NCI-H524 (cell line): ENCODE measurements at regions not wholly inside any gene's neighbourhood (a gene's known extent, or its start where the extent isn't known, plus 50 kb on each side); places are given as distances from the start of the nearest gene placed in this dataset.
A peak's percentile ranks its signal among the peaks of the same experiment; 100 is the strongest.

Experiments
- DNase-seq, 2 experiments: peaks; one replicate each; lab custom pipeline; 2025; lab: John Stamatoyannopoulos, UW

- DNase-seq: no peak
Measured at GRCh38 chr18:24827501-24827900, 367.1 kb downstream of the HRH4 start.

DNA sequence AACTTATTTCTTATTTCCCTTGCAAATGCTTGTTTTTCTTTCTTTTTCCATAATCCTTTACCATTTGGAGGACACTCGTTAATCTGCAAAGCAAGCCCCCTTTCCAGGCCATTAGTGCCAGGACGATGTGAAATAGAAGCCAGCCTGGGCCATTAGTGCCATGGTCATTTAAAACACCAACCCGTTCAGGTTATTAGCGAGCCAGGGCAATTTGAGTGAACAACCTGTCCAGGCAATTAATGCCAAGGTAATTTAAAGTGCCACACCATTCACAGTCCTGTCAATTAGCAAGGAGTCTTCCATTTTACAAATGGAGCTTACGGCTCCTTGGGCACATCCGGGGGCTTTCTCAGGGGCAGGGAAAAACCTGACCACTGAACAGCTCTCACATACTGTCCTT is 370.6 kb downstream of the HRH4 start:
- DNase-seq: peak in 1 of 2 experiments; percentile 13

- DNase-seq: peak in 1 of 2 experiments; percentile 87
Measured at GRCh38 chr18:24831871-24832665, 371.6 kb downstream of the HRH4 start.

- DNase-seq: no peak
Measured at GRCh38 chr18:24835751-24836150, 375.3 kb downstream of the HRH4 start.

DNA sequence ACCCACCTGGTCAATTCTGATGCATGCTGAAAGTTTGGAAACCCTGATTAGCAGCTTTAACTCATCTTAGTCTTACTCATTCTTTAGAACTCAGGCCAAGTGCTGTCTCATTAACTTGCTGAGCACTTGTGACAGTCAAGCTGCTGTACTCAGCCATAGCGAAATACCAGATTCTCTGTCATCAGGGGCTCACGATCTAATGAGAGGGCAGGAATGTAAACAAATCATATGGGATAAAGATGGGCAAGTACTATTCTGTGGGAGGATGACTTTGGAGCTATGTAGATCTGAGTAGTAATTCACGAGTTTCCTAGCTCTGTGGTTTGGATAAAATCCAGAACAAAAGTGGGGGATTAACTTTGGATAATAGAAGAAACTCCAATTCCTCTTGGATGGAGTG is 376.6 kb downstream of the HRH4 start:
- DNase-seq: peak in 1 of 2 experiments; percentile 6

DNA sequence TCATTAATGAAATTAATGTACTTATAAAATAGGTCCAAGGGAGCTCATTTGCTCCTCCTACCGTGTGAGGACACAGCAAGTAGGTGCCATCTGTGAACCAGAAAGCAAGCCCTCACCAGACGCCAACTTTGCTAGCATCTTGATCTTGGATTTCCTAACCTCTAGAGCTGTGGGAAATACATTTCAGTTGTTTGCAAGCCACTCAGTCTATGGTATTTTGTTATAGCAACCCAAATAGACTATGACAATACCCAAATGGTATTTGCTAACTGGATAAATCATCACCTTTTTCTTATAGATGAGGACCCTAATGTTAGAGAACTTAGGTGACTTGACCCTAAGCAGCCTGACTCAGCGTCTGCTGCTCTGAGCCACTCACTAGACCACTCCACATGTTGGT is 379.6 kb downstream of the HRH4 start:
- DNase-seq: peak in 1 of 2 experiments; percentile 2

- no peak for DNase-seq
Measured at GRCh38 chr18:24840640-24841039, 380.2 kb downstream of the HRH4 start.

- no peak for DNase-seq
Measured at GRCh38 chr18:24841536-24841935, 381.1 kb downstream of the HRH4 start.

DNA sequence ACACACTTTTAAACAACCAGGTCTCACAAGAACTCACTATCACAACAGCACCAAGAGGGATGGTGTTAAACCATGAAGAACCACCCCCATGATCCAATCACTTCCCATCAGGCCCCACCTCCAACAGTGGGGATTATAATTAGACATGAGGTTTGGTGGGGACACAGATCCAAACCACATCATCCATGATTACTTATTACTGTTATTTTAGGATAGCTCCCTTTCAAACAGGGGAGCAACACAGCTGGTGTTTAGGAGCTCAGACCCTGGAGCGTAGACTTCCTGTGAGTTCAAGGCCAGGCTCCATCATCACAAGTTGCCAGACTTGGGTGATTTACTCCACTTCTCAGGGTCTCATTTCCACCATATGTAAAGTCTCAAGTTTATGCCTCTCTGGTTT is 382.7 kb downstream of the HRH4 start:
- DNase-seq: no peak

DNA sequence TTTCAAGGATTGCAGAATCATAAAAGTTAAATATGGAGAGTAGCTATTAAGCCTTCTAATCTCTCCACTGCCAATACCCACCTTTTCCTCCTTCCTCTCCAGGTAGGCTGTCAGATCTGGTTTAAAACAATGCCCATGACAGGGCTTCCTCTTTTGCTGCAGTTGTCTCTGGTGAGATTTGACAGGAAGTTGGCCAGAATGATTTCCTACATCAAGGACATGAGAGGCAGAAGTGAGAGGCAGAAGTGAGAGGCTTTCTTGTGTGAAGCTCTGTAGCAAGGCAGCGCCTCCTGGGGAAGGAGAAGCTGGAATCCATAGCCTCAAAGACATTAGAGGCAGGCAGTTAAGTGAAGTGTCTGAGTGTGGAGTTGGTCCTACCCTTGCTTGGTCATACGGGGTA is 385.7 kb downstream of the HRH4 start:
- DNase-seq: no peak

GRCh38 chr18:24850532-24850931 is 390.1 kb downstream of the HRH4 start:
- DNase-seq: no peak

GRCh38 chr18:24853076-24853475 is 392.6 kb downstream of the HRH4 start:
- DNase-seq: no peak

GRCh38 chr18:24860978-24861680 is 400.7 kb downstream of the HRH4 start:
- no peak for DNase-seq

DNA sequence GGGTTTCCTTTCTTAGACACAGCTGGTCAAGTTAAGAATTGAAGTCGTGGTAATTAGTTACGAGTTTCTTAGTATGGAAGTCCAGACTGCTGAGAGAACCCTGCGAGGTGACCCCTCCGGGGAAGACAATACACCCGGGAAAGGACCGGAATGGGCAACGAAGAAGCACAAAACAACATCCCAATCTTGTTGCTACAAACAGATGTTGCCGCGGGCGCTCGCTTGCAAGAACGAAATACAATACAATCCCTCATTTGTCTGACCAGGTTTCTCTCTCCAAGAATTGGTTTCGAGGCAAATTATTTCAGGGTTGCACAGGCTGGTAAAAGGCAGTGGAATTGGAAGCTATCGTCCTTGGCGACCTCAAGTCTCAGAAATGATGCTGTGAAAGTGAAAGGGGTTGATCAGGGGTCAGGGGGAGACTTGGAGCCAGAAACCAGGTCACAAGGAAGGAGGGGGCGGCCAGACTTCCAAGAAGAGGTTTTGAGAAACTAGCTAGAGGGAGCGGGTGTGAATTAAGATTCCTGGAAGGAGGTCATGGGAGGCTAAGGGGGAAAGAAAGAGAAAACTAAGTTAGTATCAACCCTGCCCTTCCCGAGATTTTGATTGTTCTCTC is 401.9 kb downstream of the HRH4 start:
- DNase-seq: no peak

- no peak for DNase-seq
Measured at GRCh38 chr18:24868311-24868710, 407.9 kb downstream of the HRH4 start.

GRCh38 chr18:24868760-24869237 is 408.4 kb downstream of the HRH4 start:
- DNase-seq: no peak

GRCh38 chr18:24869285-24869684 is 408.8 kb downstream of the HRH4 start:
- DNase-seq: no peak

DNA sequence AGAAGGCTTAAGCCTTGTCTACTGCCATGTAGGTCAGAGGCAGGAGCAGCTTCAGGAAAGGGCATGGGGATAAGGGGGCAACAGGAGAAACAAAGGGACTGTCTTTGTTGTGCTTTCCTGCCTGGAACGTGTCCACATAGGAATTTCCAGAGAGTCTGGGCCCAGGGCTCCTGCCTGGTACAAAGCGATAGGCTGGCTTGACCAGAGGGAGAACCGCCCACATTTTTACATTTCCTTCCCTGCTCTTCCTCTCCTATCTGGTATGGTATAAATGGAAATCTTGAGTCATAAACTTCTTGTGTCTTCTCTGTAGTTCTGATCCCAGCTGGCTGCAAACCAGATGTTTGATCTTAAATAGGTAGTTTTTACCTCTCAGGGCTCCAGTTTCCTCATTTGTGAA is 414.8 kb downstream of the HRH4 start:
- DNase-seq: no peak

GRCh38 chr18:24875777-24876176 is 415.3 kb downstream of the HRH4 start:
- no peak for DNase-seq

DNA sequence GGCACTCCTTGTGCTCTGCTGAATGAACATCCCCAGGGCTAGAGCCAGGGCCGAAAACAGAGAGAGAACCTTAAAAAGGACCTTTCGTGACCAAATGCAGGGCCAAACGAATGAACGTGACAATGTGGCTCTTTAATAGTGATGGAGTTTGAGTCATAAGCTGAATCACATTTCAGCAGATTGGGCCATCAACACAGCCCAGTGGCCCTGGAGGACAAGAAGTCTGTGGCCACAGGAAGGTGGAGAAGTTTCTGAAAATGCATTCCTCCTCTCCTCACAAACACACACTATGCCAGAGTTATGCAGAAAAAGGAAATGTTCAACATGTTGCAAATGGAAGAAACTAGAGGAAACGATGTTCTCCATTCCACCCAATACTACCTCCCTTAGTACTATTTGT is 415.8 kb downstream of the HRH4 start:
- no peak for DNase-seq

DNA sequence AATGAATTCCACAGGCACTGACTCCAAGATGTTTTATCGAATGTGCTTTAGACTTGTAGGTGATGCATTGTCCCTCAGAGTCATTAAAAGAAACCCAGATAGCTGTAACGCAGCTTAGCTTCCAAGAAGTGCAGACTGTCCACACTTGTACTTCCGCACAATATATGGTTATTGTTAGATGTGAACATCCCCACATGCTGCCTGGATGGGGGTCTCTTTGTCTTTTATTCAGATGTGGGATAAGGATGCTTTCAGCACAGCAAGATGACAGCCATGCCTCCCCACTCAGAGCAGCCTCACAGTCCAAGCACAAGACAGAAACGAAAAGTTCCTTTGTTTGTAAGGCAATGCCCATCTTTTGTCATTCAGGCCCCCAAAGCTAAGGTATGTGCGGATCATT is 416.6 kb downstream of the HRH4 start:
- DNase-seq: no peak

- DNase-seq: no peak
Measured at GRCh38 chr18:24877546-24877945, 417.1 kb downstream of the HRH4 start.

GRCh38 chr18:24878289-24878688 is 417.9 kb downstream of the HRH4 start:
- DNase-seq: peak; percentile 14 to 53
